ENCODE measurements at regions not wholly inside any gene's neighbourhood (a gene's known extent, or its start where the extent isn't known, plus 50 kb on each side); places are given as distances from the start of the nearest gene placed in this dataset.
"Not testable (repeated sequence)": the region's sequence is repeated elsewhere in the genome, so short reads cannot be mapped to it uniquely, and the experiment has no call there.

DNA sequence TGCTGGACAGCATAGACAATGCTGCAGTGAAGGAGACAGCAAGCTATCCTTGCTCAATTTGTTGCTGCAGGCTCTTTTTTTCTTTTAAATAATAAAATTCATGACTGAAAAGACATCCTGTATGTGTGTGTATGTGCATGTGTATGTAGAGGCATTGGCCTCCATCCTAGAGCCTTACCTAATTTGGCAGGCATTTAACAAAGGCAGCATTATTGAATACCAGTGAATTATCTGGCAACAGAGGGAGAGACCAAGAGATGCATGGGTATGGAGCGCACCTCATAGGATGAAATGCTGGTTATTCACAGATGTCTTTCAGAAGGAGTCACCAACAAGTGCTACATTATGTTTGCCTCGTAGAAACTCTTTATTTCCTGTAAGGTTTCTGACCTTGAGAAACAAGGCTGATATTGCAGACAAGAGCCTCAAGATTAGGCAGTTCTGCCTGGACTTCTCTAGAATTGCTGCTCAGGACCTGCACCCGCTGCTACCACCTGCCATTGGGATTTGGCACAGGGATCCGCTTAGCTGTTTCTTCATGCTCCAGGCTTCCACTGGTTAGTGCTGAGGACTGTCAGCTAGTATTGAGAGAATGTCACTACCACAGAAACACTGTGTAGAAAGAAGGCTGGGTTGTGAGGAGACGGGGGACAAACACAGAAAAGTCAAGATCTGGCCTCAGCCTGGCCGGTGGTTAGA lies 247.7 kb upstream of the RFX3 start:
- DNase-seq, result no peak

GRCh38 chr9:3769646-3770045 lies 243.8 kb upstream of the RFX3 start:
- no peak for DNase-seq

DNA sequence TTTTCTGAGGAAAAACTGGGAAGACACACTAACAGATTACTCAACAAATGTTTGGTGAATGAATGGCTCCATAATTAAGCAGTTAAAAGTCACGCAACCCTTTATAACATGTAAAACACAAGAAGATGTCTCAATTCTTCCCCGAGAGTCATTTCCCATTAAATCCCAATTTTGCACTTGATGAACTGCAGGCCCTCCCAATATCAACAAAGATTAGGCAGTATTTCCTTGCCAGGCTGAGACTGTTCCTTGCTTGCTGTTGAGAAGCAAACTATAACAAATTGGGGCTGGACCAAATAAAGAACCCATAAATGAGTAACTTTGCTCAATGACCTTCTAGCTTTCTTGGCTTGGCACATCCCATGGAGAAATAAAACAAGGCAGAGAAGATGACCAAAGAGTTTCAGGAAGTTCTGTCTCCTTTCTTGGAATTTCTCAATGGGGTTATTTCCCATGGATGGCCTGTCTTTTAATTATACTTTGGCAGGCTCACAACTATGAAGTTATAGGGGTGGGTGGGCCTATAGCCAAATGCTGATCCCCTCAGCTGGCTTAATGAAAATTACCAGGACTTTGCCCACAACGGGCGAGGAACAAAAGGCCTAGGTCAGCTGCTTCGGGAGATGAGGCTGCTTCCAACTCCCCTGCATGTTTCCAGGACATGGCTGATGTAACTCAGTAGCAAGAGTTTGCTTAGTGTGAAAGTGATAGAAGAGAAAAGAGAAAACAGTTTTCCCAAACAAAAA lies 243.1 kb upstream of the RFX3 start:
- DNase-seq, result no peak

DNA sequence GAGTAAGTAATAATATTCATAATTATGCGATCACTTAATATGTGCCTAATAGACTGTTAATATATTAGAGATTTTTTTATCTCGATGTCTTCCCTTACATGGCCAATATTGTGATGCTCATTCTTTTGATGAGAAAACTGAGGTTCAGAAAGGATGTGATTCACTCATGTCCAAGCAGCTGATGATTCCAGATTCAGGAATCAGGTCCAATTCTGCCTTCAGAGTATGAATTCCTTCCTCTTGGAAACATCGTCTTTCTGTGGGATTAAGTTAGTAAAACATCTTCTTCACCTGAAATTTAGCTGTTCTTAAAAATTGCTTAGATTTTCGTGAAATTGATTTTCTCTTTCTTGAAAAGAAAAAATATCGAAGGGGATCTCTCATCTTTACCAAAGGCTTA lies 242.5 kb upstream of the RFX3 start:
- DNase-seq, result no peak

GRCh38 chr9:3762076-3762475 lies 236.3 kb upstream of the RFX3 start:
- DNase-seq, result no peak

- no peak for DNase-seq
These were observed 234.2 kb upstream of the RFX3 start for GRCh38 chr9:3760031-3760430.

DNA sequence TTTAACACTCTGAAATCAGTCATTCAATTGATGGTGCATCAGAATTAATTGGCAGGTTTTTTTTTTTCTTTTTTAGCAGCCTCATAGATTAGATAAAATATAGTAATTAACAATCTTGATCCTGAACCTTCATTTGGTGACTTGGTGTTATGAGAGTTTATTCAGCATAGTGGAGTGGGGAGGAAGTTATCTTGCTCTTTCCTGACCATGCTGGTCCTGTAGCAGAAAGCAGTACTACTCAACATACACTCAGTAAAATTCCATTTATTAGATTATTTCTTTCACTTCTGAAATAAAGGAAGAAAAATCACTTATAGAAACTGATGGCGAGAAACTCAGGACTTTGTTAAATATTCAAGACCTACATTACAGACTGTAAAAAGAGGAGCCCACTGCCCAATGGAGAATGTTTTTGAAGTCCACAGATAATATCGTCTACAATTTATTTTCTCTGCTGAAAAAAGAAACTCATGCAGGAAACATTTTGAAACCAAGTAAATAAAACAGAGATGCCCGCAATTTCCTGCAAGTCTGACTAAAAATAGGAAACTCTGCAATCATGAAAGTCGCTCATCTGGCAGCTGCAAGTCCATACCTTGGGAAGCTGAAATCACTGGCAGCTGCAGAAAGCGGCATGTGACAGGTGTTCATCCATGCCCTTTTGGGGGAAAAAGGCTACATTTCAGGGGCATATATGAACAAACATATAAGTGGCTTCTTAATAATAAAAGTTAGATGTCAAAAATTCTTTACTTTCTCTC lies 233.2 kb upstream of the RFX3 start:
- DNase-seq, result no peak

GRCh38 chr9:3756071-3756470 lies 230.3 kb upstream of the RFX3 start:
- DNase-seq, result no peak

DNA sequence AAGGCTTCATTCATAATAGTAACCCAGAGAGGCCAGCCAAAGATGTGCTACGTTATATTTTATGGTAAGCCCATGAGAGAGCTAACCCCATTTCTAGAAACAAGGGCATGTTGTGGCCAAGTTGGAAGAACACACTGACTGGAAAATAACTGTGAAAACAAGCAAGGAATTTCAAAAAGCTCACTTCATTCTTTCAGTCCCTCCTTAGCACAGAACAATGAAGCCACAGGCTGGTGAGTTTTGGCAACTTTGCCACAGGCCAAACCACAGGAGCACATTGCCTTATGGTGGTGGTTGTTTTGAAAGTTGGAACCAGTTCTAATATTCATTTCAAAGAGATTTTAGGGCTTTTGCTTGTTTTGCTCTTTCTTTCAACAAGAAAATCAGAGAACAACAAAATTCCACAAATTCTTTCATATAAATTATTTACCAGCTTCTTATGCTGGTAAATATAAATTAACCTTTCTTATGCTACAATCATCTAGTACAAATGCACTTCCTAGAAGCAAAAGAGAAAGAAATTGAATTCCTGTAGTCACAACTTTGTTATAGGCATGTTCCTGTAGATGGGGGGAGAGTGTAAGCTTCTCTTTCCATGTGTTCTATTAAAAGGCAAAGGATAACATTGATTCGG lies 225.4 kb upstream of the RFX3 start:
- DNase-seq, result no peak

GRCh38 chr9:3750321-3750720 lies 224.5 kb upstream of the RFX3 start:
- no peak for DNase-seq

- DNase-seq, result peak in 1 of 2 experiments; percentile 12
These were observed 220.8 kb upstream of the RFX3 start for GRCh38 chr9:3746296-3747275.

DNA sequence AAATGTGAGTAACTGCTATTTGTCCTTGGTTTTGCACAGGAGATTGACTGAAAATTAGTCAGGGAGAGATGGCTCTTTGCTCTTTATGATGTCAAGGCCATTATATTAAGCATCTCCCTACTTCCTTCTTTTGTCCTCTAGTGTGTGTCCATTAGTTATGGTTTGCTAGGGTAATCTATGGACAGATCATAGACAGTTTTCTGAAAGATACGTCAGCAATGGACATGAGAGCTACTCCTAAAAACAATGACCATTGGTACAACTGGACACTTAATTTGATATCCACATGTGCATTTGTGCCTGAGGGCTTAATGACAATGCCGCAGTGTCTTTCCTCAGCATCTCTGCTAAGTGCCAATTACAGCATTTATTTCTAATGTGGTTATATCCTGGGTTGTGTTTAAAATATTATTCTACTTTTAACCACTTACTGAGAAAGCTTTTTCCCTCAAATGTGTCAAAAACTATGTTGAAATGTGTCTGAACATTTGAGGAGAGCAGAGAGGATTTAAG lies 218.2 kb upstream of the RFX3 start:
- no peak for DNase-seq

DNA sequence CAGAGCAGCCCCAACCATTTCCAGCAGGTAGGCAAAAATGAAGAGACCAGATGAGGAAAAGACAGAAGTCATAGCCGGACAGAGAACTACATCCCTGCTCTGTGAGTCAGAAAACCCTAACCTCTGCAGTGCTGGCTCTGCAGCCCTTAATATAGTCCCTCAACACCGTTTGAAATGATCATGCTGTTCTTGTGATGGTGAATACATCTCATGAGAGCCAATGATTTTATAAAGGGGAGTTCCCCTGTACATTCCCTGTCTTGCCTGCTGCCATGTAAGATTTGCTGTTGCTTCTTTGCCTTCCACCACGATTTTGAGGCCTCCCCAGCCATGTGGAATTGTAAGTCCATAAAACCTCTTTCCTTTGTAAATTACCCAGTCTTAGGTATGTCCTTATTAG lies 216.8 kb upstream of the RFX3 start:
- no peak for DNase-seq

DNA sequence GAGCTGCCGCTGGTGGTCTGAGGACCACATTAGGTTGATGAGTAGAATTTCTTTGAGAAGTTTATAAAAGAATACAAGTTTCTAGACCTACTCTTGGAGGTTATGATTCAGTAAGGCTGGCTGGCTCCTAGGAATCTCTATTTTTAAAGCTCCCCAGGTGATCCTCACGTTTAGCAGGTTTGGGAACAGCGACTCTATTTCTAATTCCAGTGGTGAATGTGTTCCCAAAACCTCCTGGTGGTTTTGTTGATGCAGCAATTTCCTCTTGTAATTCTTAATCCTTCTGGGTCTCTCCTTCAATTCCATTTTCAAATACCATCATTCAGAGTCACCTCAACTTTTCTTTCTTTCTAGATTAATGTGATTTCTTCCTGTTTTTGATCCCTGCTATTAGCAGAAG lies 215.9 kb upstream of the RFX3 start:
- DNase-seq, result no peak

DNA sequence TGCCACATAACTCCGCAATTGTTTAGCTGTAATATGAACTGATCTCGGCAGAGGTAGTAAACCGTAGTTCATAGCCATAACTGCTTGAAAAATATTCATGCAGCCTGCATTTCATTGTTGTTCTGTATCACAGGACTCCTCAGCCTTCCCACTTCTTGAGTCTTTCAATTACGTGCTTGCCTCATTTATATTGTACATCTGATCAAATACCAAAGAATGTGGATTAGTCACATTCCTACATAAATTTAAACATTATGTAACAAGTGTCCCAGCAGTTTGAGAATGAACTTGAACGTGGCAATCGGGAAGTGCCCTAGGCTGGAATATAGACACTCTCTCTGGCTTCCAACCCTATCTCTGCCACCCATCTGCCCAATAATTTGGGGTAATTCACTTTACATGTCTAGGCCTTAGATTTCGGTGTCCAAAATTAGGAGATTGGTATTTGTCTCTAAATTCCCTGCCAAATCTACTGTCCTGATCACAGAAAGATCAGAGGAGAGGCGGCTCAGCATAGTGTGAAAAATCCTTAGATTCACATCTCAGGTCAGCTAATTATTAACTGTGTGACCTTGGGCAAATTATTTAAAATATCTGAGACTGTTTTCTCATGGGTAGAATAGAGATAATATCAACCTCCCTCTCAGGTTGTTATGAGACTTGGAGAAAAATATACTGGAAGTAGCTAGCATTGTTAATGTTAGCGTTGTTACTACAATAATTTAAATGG lies 215.1 kb upstream of the RFX3 start:
- no peak for DNase-seq

DNA sequence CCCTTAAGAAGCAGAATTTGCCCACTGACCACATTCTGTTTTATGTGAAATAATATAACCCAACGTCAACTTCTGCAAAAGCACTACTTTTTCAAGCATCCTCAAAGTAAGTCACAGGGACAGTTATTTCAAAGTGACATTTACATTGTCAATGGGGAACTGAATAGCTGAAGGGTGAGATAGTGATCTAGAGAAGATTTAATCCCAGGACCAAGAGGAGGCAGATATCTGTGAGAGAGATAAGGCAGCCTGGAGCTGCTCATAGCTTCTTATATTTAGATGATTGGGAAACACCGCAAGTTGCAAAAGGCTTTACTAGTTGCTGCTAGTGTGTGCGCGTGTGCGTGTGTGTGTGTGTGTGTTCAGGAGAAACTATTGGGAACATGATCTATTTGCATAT lies 210.4 kb upstream of the RFX3 start:
- DNase-seq, result no peak

DNA sequence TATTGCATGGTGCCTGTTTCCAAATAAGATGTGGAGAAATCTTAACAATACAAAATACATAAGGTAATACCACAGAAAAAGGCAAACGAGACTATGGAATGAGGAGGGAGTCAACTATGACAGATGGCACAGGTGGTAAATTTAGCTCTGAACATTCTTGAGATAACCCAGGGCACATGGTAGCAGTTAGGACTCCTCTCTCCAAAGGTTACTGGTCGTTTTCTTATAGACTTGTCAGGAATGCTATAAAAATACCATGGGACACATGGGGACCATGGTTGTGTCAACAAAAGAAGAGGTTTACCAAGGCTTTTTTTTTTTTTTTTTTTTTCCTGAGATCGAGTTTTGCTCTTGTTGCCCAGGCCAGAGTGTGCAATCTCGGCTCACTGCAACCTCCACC lies 209.4 kb upstream of the RFX3 start:
- no peak for DNase-seq

DNA sequence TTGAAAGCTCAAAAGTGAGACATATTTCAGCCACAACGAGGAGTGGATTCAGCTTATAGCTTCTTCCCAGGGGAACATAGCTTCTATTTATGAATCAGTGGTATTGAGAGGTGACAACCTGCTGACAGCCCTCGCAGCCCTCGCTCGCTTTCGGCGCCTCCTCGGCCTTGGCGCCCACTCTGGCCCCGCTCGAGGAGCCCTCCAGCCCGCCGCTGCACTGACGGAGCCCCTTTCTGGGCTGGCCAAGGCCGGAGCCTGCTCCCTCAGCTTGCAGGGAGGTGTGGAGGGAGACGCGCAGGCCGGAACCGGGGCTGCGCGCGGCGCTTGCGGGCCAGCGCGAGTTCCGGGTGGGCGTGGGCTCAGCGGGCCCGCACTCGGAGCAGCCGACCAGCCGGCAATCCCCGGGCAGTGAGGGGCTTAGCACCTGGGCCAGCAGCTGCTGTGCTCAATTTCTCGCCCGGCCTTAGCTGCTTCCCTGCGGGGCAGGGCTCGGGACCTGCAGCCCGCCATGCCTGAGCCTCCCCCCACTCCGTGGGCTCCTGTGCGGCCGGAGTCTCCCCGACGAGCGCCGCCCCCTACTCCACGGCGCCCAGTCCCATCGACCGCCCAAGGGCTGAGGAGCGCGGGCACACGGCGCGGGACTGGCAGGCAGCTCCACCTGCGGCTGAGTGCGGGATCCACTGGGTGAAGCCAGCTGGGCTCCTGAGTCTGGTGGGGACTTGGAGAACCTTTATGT lies 207.9 kb upstream of the RFX3 start:
- DNase-seq, result not testable (repeated sequence)

DNA sequence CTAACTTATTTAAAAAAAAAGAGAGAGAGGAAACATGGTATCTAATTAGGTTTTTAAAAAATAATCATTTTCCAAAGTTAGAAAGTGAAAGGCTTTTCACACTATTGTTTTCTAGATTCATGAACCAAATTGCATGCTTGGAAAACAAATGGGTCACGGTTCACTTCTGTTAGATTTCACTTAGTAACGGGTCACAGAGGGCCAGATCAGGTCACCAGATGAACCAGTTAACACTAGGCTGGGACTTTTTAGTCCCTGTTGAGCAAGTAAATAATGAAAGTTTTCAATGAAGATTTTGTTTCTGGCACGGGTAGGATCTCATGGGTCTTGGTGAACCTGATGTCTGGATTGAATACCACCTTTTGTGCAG lies 207.2 kb upstream of the RFX3 start:
- DNase-seq, result no peak

Data from stimulated activated CD4-positive, alpha-beta T cell treated with anti-CD3 and anti-CD28 coated beads, Interleukin-4, amount 100 ng/mL, for 4 hours (primary cell).